ENCODE measurements at regions not wholly inside any gene's neighbourhood (a gene's known extent, or its start where the extent isn't known, plus 50 kb on each side); places are given as distances from the start of the nearest gene placed in this dataset.

- H3K27ac ChIP-seq = no peak overlapping the region
- CTCF ChIA-PET = no interaction called here
- FAIRE-seq = no peak
Measured at GRCh38 chr21:23009360-23009759, 2011.2 kb downstream of the NCAM2 start.

DNA sequence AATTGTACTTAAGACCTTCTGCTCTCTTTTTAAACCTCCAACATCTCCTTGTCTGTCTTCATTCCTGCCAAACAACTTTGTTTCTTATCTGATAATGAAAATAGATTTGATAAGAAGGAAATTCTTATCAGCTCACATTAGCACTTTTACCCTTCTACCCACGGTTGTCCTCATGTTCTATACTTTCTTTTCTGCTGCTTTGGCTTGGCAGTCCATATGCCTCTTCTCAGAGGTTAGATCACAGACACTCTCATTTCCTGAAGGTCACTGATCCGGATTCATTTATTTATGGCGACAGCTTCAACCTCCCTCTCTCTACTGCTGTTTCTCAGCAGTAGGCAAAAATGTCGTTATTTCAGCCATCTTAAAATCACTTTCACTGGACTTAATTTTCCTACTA lies 2015.8 kb downstream of the NCAM2 start:
- Histone ChIP-seq H3K4me3 (no peak overlapping the region), H3K27ac (no peak overlapping the region), H3K9me3 (no peaks in the 10 kb centered on the region), H3K4me2 (no peak overlapping the region), H3K4me1 (no peaks in the 10 kb centered on the region)
- ATAC-seq (no peak), FAIRE-seq (no peak), DNase-seq (ENCODE audit: low read depth in 1 of 2, low spot score in 1 of 2) (no peak)
- CTCF ChIA-PET = no interaction called here
- 2% methylated on average over 4 of the region's 4 CpGs for WGBS (ENCODE audit: missing lambda C conversion rate)
- POLR2A ChIA-PET = no interaction called here
- no peak for TF ChIP-seq ZC3H11A (IDR thresholded peaks at IDR 0.05)
- no peak for TF ChIP-seq CTCF (IDR thresholded peaks at IDR 0.05)
- no peak for TF ChIP-seq ZNF302 (CRISPR knock-in tag; IDR thresholded peaks at IDR 0.05)
- no peak for TF ChIP-seq HOXB5 (CRISPR knock-in tag; IDR thresholded peaks at IDR 0.05)
- TF ChIP-seq BCL3 (IDR thresholded peaks at IDR 0.05) = no peak
- no peak for TF ChIP-seq CHD4 (IDR thresholded peaks at IDR 0.05; ENCODE audit: borderline replicate concordance)
- no peak for TF ChIP-seq NPAS2 (CRISPR knock-in tag; IDR thresholded peaks at IDR 0.05; ENCODE audit: borderline replicate concordance)
- TF ChIP-seq CEBPB (IDR thresholded peaks at IDR 0.05) = no peak
- no peak for TF ChIP-seq EHF (CRISPR knock-in tag; IDR thresholded peaks at IDR 0.05)
- TF ChIP-seq ELK1 (IDR thresholded peaks at IDR 0.05; ENCODE audit: low read depth, low read length) = no peak
- no peak for TF ChIP-seq RARB (CRISPR knock-in tag; IDR thresholded peaks at IDR 0.05)
- no peak for TF ChIP-seq HOXA7 (CRISPR knock-in tag; IDR thresholded peaks at IDR 0.05)
- no peak for TF ChIP-seq POLR2A (IDR thresholded peaks at IDR 0.05; ENCODE audit: low read length)
- TF ChIP-seq SREBF2 (IDR thresholded peaks at IDR 0.05) = no peak
- TF ChIP-seq, protein P1, sequence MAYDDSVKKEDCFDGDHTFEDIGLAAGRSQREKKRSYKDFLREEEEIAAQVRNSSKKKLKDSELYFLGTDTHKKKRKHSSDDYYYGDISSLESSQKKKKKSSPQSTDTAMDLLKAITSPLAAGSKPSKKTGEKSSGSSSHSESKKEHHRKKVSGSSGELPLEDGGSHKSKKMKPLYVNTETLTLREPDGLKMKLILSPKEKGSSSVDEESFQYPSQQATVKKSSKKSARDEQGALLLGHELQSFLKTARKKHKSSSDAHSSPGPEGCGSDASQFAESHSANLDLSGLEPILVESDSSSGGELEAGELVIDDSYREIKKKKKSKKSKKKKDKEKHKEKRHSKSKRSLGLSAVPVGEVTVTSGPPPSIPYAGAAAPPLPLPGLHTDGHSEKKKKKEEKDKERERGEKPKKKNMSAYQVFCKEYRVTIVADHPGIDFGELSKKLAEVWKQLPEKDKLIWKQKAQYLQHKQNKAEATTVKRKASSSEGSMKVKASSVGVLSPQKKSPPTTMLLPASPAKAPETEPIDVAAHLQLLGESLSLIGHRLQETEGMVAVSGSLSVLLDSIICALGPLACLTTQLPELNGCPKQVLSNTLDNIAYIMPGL (CRISPR knock-in tag; IDR thresholded peaks at IDR 0.05; ENCODE audit: borderline replicate concordance) = no peak
- TF ChIP-seq JUN (IDR thresholded peaks at IDR 0.05) = no peak

More at GRCh38 chr21:23009360-23009759, 2011.2 kb downstream of the NCAM2 start:
- Histone ChIP-seq H3K4me3 (no peak overlapping the region), H3K9me3 (no peaks in the 10 kb centered on the region), H3K4me2 (no peak overlapping the region), H3K4me1 (no peaks in the 10 kb centered on the region)
- DNase-seq (ENCODE audit: low read depth in 1 of 2, low spot score in 1 of 2) = no peak
- 0% methylated on average over 3 of the region's 3 CpGs for WGBS (ENCODE audit: missing lambda C conversion rate)
- POLR2A ChIA-PET = no interaction called here
- TF ChIP-seq, protein P1 (CRISPR knock-in tag; IDR thresholded peaks at IDR 0.05; ENCODE audit: borderline replicate concordance) = no peak
- TF ChIP-seq EHF (CRISPR knock-in tag; IDR thresholded peaks at IDR 0.05) (no peak), FOSL2 (IDR thresholded peaks at IDR 0.05) (no peak), FOSL2 (CRISPR knock-in tag; IDR thresholded peaks at IDR 0.05) (no peak), CBX2 (IDR thresholded peaks at IDR 0.05; ENCODE audit: borderline replicate concordance, low read depth) (no peak), BCL3 (IDR thresholded peaks at IDR 0.05) (no peak), NFE2L2 (conservative IDR thresholded peaks at IDR 0.05; ENCODE audit: low read length) (no peak), GATA3 (IDR thresholded peaks at IDR 0.05; ENCODE audit: borderline replicate concordance) (no peak)
- TF ChIP-seq, protein P2, sequence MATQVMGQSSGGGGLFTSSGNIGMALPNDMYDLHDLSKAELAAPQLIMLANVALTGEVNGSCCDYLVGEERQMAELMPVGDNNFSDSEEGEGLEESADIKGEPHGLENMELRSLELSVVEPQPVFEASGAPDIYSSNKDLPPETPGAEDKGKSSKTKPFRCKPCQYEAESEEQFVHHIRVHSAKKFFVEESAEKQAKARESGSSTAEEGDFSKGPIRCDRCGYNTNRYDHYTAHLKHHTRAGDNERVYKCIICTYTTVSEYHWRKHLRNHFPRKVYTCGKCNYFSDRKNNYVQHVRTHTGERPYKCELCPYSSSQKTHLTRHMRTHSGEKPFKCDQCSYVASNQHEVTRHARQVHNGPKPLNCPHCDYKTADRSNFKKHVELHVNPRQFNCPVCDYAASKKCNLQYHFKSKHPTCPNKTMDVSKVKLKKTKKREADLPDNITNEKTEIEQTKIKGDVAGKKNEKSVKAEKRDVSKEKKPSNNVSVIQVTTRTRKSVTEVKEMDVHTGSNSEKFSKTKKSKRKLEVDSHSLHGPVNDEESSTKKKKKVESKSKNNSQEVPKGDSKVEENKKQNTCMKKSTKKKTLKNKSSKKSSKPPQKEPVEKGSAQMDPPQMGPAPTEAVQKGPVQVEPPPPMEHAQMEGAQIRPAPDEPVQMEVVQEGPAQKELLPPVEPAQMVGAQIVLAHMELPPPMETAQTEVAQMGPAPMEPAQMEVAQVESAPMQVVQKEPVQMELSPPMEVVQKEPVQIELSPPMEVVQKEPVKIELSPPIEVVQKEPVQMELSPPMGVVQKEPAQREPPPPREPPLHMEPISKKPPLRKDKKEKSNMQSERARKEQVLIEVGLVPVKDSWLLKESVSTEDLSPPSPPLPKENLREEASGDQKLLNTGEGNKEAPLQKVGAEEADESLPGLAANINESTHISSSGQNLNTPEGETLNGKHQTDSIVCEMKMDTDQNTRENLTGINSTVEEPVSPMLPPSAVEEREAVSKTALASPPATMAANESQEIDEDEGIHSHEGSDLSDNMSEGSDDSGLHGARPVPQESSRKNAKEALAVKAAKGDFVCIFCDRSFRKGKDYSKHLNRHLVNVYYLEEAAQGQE (IDR thresholded peaks at IDR 0.05) = no peak
- no peak for ATAC-seq
